GM13976 (cell line): ENCODE measurements at regions not wholly inside any gene's neighbourhood (a gene's known extent, or its start where the extent isn't known, plus 50 kb on each side); places are given as distances from the start of the nearest gene placed in this dataset.
"Not testable (repeated sequence)": the region's sequence is repeated elsewhere in the genome, so short reads cannot be mapped to it uniquely, and the experiment has no call there.

Experiments used
- DNase-seq: peaks from one replicate; pipeline ENCODE4 v3.0.0; 2012; ENCODE audit warnings: low spot score
- in situ Hi-C: fragments of 300-500 bp; cut with MboI; formaldehyde crosslinking; loops from one replicate; pipeline ENCODE4 v1.12.0; 2022; ENCODE audit warnings: low sequenced_read_pairs, mixed read lengths, inconsistent platforms; ENCODE audit not compliant: unreplicated experiment
- TF ChIP-seq, protein P1 (sequence below): IDR thresholded peaks from 2 replicates; pipeline ENCODE4 v1.5.1; 2012; ENCODE audit warnings: borderline replicate concordance, mild to moderate bottlenecking; ENCODE audit not compliant: insufficient read depth; ENCODE audit errors: extremely low read depth, missing control alignments, control extremely low read depth

DNA sequence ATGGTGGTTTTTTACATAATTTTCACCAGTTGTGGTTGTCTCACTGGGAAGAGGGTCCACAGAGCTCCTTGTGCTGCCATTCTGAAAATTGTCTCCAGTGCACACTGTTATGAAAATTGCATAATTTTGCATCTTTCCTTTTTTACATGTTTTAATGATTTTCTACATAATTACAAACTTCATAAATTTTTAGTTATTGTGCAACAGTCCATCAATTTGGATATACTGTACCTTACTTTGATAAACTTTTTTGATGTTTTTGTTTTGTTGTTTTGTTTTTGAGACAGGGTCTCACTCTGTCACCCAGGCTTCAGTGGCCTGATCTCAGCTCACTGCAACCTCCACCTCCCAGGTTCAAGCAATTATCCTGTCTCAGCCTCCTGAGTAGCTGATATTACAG is 70.6 kb upstream of the AUTS2 start:
- in situ Hi-C loops: no loop called here
- TF ChIP-seq, protein P1, sequence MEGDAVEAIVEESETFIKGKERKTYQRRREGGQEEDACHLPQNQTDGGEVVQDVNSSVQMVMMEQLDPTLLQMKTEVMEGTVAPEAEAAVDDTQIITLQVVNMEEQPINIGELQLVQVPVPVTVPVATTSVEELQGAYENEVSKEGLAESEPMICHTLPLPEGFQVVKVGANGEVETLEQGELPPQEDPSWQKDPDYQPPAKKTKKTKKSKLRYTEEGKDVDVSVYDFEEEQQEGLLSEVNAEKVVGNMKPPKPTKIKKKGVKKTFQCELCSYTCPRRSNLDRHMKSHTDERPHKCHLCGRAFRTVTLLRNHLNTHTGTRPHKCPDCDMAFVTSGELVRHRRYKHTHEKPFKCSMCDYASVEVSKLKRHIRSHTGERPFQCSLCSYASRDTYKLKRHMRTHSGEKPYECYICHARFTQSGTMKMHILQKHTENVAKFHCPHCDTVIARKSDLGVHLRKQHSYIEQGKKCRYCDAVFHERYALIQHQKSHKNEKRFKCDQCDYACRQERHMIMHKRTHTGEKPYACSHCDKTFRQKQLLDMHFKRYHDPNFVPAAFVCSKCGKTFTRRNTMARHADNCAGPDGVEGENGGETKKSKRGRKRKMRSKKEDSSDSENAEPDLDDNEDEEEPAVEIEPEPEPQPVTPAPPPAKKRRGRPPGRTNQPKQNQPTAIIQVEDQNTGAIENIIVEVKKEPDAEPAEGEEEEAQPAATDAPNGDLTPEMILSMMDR: no peak
- no peak for DNase-seq

DNA sequence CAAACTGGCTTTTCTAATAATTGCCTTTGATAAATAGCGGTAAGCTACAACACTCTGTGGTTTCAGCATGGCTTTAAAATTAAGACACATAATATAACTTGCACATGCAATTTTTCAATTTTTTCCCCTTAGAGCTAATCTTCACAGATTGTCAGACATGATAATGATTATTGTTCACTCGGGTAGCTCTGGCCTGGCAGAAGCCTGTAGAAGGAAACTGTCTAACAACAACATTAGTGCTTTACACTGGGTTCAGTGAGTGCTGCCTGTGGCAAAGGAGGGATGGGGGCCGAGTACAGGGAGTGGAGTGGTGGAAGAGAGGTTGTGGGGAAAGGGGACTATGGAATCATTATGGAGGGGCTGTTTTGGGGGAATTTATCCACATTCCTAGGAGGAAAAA is 67.2 kb upstream of the AUTS2 start:
- DNase-seq: no peak
- TF ChIP-seq, protein P1: no peak
- in situ Hi-C loops: no loop called here

DNA sequence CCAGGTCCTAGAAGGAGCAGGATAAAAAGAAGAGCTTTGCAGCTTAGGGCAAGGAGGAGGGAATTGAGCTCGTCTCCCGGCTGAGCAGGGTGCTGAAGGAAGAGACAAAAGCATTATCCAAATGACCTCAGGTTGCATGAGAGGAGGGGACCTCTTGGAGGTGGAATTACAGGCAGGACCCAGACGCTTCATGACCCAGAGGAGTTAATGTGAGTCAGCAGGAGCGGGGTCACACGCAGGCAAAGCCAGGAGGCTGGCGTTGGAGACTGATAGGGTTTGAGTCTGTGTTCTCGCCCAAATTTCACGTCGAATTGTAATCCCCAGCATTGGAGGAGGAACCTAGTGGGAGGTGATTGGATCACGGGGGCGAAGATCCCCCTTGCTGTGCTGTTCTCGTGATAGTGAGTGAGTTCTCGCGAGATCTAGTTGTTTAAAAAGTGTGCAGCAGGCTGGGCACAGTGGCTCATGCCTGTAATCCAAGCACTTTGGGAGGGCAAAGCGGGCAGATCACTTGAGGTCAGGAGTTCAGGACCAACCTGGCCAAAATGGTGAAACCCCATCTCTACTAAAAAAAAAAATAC is 63.7 kb upstream of the AUTS2 start:
- no peak for DNase-seq
- in situ Hi-C loops: no loop called here
- TF ChIP-seq, protein P1: no peak

DNA sequence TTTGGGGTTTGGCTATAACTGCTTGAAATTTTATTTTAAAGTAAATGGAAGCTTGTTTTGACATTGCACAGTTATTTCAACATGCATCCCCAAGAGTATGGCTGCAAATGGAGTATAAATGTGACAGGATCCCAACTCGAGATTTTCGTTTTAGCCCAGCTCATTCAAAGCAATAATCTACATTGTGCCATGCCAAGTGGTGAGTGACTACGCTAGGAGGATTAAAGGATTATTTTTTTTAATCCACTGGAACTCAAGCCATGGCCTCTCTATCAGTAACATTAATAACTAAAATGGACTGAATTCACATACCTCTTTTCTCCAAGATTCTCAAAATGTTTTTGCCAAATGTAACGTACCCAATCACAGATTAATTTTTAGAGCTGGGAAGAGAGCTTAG is 60.6 kb upstream of the AUTS2 start:
- TF ChIP-seq, protein P1: no peak
- in situ Hi-C loops: no loop called here
- no peak for DNase-seq

DNA sequence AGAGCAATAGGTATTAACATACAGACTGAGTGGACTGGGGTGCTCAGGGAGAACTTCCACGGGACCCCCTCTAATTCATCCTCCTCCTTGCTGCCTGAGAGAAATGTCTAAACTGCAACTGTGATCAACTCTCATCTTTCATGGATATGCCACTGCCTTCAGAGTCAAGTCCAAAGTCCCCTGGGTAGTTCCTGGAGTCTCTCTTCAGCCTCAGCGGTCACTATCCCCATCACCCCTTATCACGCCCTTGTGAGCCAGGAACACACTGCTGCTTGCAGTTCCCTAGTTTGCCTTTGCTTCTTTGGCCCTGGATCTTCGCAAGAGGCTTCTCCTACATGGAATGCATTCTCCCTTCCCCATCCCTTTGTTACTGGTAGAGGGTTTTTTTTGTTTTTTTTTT is 58.7 kb upstream of the AUTS2 start:
- TF ChIP-seq, protein P1: no peak
- DNase-seq: no peak
- in situ Hi-C loops: no loop called here

DNA sequence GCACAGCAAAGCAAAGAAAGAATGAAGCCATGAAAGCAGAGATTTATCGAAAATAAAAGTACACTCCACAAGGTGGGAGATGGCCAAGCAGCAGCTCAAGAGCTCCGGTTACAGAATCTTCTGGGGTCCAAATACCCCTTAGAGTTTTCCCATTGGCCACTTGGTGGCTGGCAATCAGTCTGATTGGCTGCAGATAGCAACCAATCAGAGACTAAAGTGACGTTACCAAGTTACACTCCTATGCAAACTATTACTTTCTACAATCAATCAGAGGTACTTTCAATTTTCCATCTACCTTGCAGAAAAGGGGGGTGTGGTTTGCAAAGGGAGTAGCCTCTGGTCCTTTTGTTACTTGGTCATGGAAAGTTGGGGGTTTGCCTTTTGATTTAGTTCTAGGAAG is 58.0 kb upstream of the AUTS2 start:
- TF ChIP-seq, protein P1: no peak
- no peak for DNase-seq

DNA sequence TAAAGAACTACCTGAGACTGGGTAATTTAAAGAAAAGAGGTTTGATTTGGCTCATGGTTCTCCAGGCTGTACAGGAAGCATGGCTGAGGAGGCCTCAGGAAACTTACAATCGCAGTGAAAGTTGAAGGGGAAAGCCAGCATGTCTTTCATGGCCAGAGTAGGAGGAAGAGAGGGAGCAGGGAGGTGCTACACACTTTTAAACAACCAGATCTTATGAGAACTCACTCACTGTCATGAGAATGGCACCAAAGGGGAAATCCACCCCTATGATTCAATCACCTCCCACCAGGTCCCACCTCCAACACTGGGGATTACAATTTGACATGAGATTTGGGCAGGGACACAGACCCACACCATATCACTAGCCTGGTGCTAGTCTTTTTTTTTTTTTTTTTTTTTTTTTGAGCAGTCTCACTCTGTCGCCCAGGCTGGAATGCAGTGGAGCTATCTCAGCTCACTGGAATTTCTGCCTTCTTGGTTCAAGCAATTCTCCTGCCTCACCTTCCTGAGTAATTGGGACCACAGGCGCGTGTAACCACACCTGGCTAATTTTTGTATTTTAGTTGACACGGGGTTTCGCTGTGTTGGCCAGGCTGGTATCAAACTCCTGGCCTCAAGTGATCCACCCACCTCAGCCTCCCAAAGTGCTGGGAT is 56.4 kb upstream of the AUTS2 start:
- in situ Hi-C loops, DNase-seq: not testable (repeated sequence)

More for the DNA sequence above, 58.0 kb upstream of the AUTS2 start:
- in situ Hi-C loops: no loop called here
